ENCODE measurements at regions not wholly inside any gene's neighbourhood (a gene's known extent, or its start where the extent isn't known, plus 50 kb on each side); places are given as distances from the start of the nearest gene placed in this dataset.

- no peak for DNase-seq (ENCODE audit: low read depth)
Measured at GRCh38 chr1:201686714-201687455, 142.1 kb upstream of the IPO9 start.

DNA sequence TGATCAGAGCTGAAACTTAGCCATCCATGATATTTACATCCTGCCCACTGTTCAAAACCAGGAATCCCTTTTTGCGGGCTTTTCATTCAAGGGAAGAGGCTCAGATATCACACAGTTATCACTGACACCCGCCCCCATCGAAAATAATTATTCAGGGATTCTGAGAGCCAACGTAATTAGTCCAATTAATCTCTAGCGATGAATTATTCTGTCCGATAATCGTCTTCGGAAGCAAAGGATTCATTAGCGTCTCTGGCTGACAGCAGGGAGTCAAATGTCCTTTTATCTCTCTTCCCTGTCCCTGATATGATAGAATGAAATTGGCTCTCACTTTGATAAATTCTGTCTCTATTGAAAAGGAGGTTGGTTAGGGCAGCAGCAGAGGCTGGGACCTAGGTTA is 140.4 kb upstream of the IPO9 start:
- no peak for DNase-seq (ENCODE audit: low read depth)

- DNase-seq (ENCODE audit: low read depth): no peak
Measured at GRCh38 chr1:201689647-201690046, 139.3 kb upstream of the IPO9 start.

- no peak for DNase-seq (ENCODE audit: low read depth)
Measured at GRCh38 chr1:201690528-201690927, 138.4 kb upstream of the IPO9 start.

DNA sequence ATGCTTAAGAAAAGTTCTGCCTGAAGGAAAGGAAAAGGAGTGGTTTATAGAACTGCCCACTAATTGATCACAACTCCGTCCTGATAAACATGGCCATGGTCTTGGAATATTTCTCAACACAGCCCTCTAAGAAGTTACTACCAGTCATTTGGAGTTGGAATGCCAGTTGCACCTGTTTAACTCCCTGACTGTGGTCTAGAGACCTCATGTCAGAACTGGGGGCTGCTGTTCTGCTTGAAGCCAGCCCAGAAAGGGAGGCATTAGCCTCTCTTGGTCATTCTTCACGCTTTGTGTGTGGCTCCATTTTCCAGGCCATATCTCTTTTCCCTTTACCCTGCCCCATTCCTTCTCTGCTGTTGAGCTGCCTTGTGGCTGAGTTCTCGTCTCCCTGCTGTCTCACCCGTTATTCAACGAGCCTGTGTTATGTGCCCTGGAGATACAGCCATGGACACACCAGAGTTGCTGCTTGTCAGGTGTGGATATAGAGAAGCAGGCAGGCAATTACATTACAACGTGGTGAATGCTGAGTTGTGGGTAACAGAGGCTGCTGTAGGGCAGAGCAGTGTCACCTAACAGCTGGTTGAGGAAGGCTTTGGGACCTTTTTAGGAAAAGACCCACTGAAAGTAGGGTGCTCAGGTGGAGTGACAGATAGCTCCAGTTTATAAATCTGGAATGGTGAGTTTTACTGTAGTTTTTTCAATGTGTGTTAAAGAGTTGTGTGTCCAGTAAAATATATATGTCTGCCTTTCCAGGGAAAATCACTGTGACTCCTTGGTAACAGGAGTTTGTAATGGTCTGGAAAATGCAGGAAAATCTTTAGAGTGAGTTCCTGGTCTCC is 137.0 kb upstream of the IPO9 start:
- DNase-seq (ENCODE audit: low read depth): no peak

- DNase-seq (ENCODE audit: low read depth): no peak
Measured at GRCh38 chr1:201692555-201693394, 136.2 kb upstream of the IPO9 start.

DNA sequence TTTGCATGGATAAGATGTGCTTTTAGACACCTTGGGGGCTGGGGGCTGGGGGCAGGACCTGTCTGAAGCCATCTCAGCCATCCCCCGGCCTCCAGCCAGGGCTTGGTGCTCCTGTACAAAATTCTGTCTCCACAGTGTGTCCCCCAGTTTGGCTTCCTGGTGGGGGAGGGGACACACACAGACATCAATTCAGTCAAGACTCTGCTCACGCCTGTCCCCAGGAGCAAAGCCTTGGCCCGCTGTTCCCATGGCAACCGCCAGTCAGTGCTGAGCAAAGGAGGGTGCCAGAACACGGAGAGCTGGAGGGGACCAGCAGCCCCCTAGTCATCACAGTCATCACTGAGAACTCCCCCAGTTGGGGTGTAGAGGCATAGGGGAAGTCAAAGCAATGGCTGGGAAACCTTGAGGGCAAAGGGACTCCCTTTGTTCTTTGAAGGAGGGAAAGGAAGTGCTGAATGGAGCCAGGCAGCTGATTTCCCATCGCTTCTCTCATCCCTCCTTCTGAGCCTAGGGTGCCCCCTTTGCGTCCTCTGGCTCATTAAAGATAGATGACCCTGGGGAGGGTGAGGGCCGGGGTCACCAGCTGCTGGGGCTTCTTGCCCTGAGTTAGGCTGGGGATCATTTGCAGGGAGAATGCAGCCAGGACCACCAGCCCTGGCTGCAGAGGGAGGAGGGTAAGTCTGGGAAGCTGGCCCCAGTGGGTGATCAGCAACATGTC is 134.9 kb upstream of the IPO9 start:
- DNase-seq (ENCODE audit: low read depth): no peak

- no peak for DNase-seq (ENCODE audit: low read depth)
Measured at GRCh38 chr1:201694608-201695335, 134.2 kb upstream of the IPO9 start.

DNA sequence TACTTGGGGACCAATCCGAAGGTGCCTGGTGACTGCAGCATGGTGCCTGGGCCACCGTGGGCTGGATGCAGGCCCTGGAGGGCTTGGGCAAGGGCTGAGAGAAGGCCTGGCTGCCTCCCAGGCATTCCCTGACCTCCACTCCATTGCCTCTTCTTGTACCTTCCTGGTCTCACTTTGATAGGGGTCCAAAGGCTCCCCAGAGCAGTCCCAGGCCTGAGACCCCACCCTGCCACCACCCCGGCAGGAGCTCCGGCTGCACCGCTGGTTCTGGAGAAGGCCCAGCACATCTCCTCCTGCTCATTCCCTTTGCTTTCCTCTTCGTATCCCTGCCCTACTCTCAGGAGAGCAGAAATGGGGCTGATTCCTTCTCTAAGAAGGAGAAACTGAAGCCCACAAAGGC is 133.3 kb upstream of the IPO9 start:
- no peak for DNase-seq (ENCODE audit: low read depth)

GRCh38 chr1:201696217-201696761 is 132.7 kb upstream of the IPO9 start:
- DNase-seq (ENCODE audit: low read depth): no peak

GRCh38 chr1:201697174-201697573 is 131.8 kb upstream of the IPO9 start:
- DNase-seq (ENCODE audit: low read depth): no peak

- DNase-seq (ENCODE audit: low read depth): no peak
Measured at GRCh38 chr1:201701831-201702230, 127.1 kb upstream of the IPO9 start.

- no peak for DNase-seq (ENCODE audit: low read depth)
Measured at GRCh38 chr1:201702936-201703335, 126.0 kb upstream of the IPO9 start.

DNA sequence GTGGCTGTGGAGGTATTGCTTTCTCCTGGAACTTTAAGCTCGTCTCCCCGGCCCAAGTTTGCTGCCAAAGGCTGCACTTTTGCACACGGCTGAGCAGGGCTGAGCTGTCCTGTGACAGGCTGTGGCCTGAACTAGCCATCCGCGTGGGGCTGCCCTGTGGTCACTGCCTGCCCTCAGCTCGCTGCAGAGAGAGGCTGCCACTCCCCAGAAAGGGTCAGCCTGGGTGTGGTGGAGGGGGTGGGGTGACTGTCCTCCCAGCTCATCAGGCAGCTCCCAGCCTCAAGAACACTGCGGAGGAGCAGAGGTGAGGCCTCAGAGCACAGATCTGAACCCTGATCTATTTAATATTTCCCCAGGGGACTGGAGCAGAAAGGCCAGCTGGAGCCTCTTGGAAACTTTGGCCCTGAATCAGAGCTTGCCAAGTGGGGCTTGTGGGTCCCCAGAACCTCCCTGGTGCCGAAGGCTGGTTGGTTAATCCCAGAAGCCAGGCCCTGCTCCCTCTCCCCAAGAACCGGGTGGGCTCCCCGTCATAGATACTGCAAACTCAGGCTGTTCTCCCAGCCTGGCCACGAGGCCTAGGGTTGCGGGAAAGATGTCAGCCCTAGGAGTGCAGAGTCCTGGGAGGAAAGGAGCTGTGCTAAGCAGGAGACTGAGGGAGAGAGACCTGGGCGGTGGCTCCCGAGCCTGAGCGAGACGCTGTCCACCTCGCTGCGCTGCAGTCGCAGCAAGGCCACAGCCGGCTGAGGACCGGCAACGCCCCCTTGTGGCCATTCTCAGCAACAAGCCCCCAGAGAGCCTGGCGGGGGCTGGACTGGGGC is 125.1 kb upstream of the IPO9 start:
- peak; percentile 35 for DNase-seq (ENCODE audit: low read depth)

- no peak for DNase-seq (ENCODE audit: low read depth)
Measured at GRCh38 chr1:201704439-201704792, 124.5 kb upstream of the IPO9 start.

DNA sequence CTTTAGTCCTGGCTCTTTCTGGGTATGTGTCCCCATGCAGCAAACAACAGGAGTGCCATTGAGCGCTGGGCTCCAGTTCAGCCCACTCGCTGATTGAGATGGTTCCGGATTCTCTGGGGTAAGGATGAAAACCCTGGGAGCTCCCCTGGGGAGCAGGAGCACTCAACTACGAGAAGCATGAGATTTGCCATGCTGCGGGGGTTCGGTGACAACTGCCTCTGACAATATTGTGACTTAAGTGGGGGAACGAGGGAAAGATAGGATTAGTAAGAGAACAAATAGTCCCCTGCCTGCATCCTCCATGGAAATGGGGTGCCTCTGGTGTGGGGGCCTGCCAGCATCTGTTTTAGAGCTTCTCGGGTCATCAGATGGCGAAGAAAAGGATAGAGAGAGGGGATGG is 123.6 kb upstream of the IPO9 start:
- DNase-seq (ENCODE audit: low read depth): no peak

DNA sequence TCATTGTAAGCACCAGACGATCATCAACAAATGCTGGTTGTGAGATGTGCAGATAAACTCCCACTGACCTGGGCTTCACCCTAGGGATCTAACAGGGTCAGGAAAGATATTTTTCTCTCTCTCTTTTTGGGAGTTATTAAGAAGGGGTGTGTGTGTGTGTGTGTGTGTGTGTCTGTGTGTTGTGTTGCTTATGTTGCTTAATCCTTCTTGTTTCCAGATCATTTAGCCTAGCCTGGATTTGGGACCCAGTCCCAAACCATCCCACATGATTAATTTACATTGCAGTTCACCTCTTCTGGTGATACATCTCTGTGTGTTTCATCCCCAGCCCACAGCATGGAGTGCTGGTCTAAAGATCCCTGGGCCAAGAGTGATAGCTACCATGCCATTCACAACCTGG is 122.8 kb upstream of the IPO9 start:
- no peak for DNase-seq (ENCODE audit: low read depth)

GRCh38 chr1:201707027-201707426 is 121.9 kb upstream of the IPO9 start:
- no peak for DNase-seq (ENCODE audit: low read depth)

DNA sequence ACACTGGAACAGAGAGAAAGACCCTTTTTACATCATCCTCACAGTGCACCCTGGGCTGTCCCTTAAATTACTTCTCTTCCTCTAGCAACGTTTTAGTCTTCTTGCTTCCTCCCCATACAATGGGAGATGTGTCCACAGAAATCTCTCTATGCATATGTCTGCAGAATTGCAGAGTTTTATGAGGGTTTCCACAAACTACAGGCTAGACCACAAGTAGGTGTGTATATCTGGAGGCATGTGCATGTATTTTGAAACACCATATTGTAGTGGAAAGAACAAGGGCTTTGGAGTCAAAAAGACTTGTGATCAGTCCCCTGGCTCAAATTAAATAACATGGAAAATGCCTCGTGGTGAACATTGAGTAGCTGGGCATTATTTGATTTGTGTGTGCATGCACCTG is 121.3 kb upstream of the IPO9 start:
- DNase-seq (ENCODE audit: low read depth): no peak

GRCh38 chr1:201708085-201708512 is 120.9 kb upstream of the IPO9 start:
- no peak for DNase-seq (ENCODE audit: low read depth)
